Body of pancreas (tissue), 4 donors: ENCODE measurements at regions not wholly inside any gene's neighbourhood (a gene's known extent, or its start where the extent isn't known, plus 50 kb on each side); places are given as distances from the start of the nearest gene placed in this dataset.

Experiments used
- ATAC-seq: fragments of 150-250 bp; one replicate; pipeline ENCODE4 v1.9.1; 2016
- DNase-seq, 4 donors: peaks; one replicate each; pipeline ENCODE4 v3.0.0-alpha.2; 2019
- H3K27ac ChIP-seq, 4 donors: fragments of 200-600 bp; sonication (generic); 1 replicate in 3 of 4; 2 replicates in 1 of 4; pipeline versions ENCODE4 v1.5.1 to v1.6.1; 2016 to 2019; ENCODE audit warnings: mild to moderate bottlenecking in 1 of 4, mixed read lengths in 1 of 4, moderate library complexity in 1 of 4
- H3K27me3 ChIP-seq, 2 donors: fragments of 200-600 bp; sonication (generic); one replicate each; pipeline ENCODE4 v1.6.0; 2016; ENCODE audit warnings: mild to moderate bottlenecking in 1 of 2
- H3K36me3 ChIP-seq, 2 donors: fragments of 200-600 bp; sonication (generic); replicated peaks in 1 of 2; 2 replicates each; pipeline ENCODE4 v1.5.1; 2016; ENCODE audit warnings: low read depth in 2 of 2; ENCODE audit not compliant: insufficient read depth in 1 of 2
- H3K4me1 ChIP-seq: fragments of 200-600 bp; sonication (generic); one replicate; pipeline ENCODE4 v1.6.0; 2016
- H3K4me3 ChIP-seq, 2 donors: fragments of 200-600 bp; sonication (generic); 1 replicate in 1 of 2; 2 replicates in 1 of 2; pipeline ENCODE4 v1.5.1; 2016 to 2019
- H3K9me3 ChIP-seq, 3 donors: fragments of 200-600 bp; sonication (generic); 1 replicate in 2 of 3; 2 replicates in 1 of 3; pipeline ENCODE4 v1.5.1; 2016
- CTCF ChIP-seq, 7 experiments: fragments of 450-650 bp in 4 of 7; fragments of 200-600 bp in 3 of 7; sonication (generic) in 3 of 7; IDR thresholded peaks; one replicate each; pipeline ENCODE4 v1.5.1; 2016 to 2019; ENCODE audit warnings: antibody characterized with exemption in 7 of 7
- POLR2A ChIP-seq, 3 donors: fragments of 450-650 bp; IDR thresholded peaks; one replicate each; pipeline ENCODE4 v1.6.1; 2016; ENCODE audit warnings: antibody characterized with exemption in 3 of 3, mild to moderate bottlenecking in 2 of 3
- WGBS, 2 donors: methylation state at CpG; one replicate each; pipeline ENCODE4 v1.1.5; 2017; 5-methylcytosine and 5-hydroxymethylcytosine counted together
- intact Hi-C: fragments of 100-400 bp; cut with DNase I; formaldehyde crosslinking; loops from one replicate; pipeline ENCODE4 v1.15.1; 2023

- Histone ChIP-seq H3K36me3 (no peaks in the 10 kb centered on the region), H3K27ac (no peak overlapping the region), H3K9me3 (no peaks in the 10 kb centered on the region), H3K4me3 (no peak overlapping the region), H3K4me1 (no peaks in the 10 kb centered on the region), H3K27me3 (no peaks in the 10 kb centered on the region)
- TF ChIP-seq CTCF (IDR thresholded peaks at IDR 0.05) (no peak), POLR2A (IDR thresholded peaks at IDR 0.05) (no peak)
- ATAC-seq, result no peak
- no peak for DNase-seq
- WGBS, 2 donors, result 82 to 87% methylated on average over 8 of the region's 8 CpGs
- intact Hi-C loops, result no loop called here
These were observed 50.2 kb upstream of the PLET1 start for GRCh38 chr11:112310848-112311247.

GRCh38 chr11:112315057-112315720 lies 54.5 kb upstream of the PLET1 start:
- no peaks in the 10 kb centered on the region for H3K9me3 ChIP-seq
- intact Hi-C loops, result no loop called here
- TF ChIP-seq CTCF (IDR thresholded peaks at IDR 0.05), result no peak
- TF ChIP-seq POLR2A (IDR thresholded peaks at IDR 0.05), result no peak
- 88% methylated on average over 8 of the region's 8 CpGs for WGBS, 2 donors
- no peak overlapping the region for H3K4me3 ChIP-seq
- H3K27me3 ChIP-seq, result no peaks in the 10 kb centered on the region
- no peak overlapping the region for H3K27ac ChIP-seq
- DNase-seq (no peak), ATAC-seq (no peak)
- H3K36me3 ChIP-seq, result no peaks in the 10 kb centered on the region
- H3K4me1 ChIP-seq, result no peaks in the 10 kb centered on the region

GRCh38 chr11:112315861-112316739 lies 55.4 kb upstream of the PLET1 start:
- DNase-seq, result no peak
- Histone ChIP-seq H3K27me3 (no peaks in the 10 kb centered on the region), H3K9me3 (no peaks in the 10 kb centered on the region), H3K4me3 (no peak overlapping the region), H3K36me3 (no peaks in the 10 kb centered on the region), H3K27ac (no peak overlapping the region), H3K4me1 (peaks cover 9% of the 10 kb centered on the region)
- no peak for TF ChIP-seq CTCF (IDR thresholded peaks at IDR 0.05)
- no peak for TF ChIP-seq POLR2A (IDR thresholded peaks at IDR 0.05)
- intact Hi-C loops, result no loop called here
- ATAC-seq, result no peak
- WGBS, 2 donors, result 87 to 89% methylated on average over 8 to 11 of the region's 11 CpGs

- intact Hi-C loops, result no loop called here
- no peak overlapping the region for H3K27ac ChIP-seq
- no peak for ATAC-seq
- H3K4me3 ChIP-seq, result no peak overlapping the region
- no peaks in the 10 kb centered on the region for H3K27me3 ChIP-seq
- peaks cover 16% of the 10 kb centered on the region for H3K4me1 ChIP-seq
- 52 to 62% methylated on average over 4 of the region's 4 CpGs for WGBS, 2 donors
- no peak for DNase-seq
- H3K36me3 ChIP-seq, result no peaks in the 10 kb centered on the region
- H3K9me3 ChIP-seq, result no peaks in the 10 kb centered on the region
- TF ChIP-seq CTCF (IDR thresholded peaks at IDR 0.05) (no peak), POLR2A (IDR thresholded peaks at IDR 0.05) (no peak)
These were observed 56.3 kb upstream of the PLET1 start for GRCh38 chr11:112316971-112317370.
